ENCODE measurements at regions not wholly inside any gene's neighbourhood (a gene's known extent, or its start where the extent isn't known, plus 50 kb on each side); places are given as distances from the start of the nearest gene placed in this dataset.
"Not testable (repeated sequence)": the region's sequence is repeated elsewhere in the genome, so short reads cannot be mapped to it uniquely, and the experiment has no call there.

DNA sequence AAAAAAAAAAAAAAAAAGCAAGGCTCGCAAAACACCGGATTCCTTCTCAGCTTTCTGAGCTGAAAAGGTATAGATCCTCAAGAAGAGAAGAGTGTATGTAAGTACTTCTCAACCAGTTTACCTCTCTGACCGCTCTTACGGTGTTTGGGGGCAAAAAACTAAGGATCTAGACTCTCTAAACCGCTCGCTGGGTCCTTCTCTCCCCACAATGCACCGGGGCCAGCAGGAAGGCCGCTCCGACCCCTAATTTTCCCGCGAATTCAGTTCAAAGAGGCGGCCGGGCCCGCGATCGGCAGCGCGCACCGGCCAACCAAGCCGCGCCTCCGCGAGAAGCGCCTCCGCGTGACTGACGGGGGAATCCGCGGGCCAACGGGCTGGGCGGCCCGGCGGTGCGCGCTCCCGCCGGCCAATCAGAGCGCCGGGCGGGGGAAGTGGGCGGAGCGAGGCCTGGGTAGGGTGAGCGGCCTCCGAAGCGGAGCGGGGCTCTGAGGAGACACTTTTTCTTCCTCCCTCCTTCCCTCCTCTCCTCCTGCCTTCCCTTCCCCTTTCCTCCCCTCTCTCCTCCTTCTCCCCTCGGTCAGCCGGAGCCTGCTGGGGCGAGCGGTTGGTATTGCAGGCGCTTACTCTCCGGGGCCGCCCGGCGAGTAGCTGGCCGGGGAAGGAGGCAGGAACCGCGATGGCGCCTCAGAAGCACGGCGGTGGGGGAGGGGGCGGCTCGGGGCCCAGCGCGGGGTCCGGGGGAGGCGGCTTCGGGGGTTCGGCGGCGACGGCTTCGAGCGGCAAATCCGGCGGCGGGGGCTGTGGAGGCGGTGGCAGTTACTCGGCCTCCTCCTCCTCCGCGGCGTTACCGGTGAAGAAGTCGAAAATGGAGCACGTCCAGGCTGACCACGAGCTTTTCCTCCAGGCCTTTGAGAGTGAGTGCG is 93.0 kb downstream of the CRLF3 start:
- Histone ChIP-seq H3K4me3 (peak overlapping the region; percentile 80), H3K27ac (peak overlapping the region; percentile 80 to 96)
- peak; percentile 81 for DNase-seq (ENCODE audit: low spot score)

DNA sequence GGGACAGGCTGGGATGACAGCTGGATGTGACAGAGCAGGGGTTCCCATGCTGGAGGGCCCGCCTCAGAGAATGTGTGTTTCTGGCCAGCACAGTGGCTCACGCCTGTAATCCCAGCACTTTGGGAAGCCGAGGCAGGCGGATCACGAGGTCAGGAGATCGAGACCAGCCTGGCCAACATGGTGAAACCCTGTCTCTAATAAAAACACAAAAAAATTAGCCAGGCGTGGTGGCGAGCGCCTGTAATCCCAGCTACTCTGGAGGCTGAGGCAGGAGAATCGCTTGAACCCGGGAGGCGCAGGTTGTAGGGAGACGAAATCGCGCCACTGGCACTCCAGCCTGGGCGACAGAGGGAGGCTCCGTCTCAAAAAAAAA is 93.7 kb downstream of the CRLF3 start:
- DNase-seq (ENCODE audit: low spot score): not testable (repeated sequence)
- peak overlapping the region in 1 of 2 donors; percentile 96 for H3K27ac ChIP-seq
- H3K4me3 ChIP-seq: peak overlapping the region; percentile 80

DNA sequence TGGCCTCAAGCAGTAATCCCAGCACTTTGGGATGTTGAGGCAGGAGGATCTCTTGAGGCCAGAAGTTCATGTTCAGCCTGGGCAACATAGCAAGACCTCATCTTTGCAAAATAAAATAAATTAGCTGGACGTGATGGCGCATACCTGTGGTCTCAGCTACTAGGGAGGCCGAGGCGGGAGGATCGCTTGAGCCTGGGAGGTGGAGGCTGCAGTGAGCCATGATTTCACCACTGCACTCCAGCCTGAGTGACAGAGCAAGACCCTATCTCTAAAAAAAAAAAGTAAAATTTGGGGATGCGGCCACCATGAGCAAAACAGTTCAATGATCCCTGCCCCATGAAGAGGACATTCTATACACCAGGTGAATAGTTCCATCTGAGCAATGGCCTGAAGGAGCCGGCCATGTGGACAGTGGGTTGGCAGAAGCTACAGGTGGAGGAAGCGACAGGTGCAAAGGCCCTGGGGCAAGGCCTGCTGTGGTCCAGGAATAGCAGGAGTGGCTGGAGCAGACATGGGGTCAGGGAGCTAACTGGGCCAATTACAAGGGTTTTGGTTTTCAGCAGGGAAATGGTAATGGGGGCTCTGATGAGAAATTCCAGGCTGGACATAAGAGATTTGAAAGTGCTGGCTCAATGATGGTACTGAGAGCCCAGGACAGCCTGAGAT is 94.2 kb downstream of the CRLF3 start:
- not testable (repeated sequence) for DNase-seq (ENCODE audit: low spot score); H3K27ac ChIP-seq; H3K4me3 ChIP-seq

DNA sequence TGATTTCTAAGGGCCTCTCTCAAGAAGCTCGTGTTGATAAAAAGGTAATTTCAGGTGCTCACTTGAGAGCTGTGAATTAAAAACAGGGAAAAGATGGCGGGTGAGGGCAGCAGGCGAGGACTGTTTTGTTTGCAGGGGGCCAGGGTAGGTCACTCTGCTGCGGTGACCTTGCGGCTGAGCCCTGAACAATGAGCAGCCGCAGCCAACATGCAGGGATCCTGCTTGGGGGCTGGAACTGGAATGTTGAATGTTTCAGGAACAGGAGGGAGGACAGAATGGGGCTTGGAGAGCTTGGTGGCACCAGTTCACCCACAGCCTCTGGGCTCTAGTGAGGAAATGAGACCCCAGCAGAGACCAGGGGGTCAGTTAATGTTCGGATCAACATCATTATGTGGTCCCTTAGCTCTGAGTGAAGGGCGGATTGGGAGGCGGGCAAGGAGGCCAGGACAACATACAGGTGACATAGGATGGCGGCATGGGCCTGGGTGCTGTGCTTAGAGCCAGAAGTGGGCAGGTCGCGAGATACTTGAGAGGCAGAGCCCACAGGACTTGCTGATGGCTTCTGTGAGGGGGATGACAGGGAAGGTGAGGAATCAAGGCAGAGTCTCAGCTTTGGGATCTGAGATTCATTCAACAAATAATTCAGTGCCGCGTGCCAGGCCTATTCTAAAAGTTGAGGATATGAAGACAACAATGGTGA is 94.9 kb downstream of the CRLF3 start:
- H3K4me3 ChIP-seq; H3K27ac ChIP-seq; DNase-seq (ENCODE audit: low spot score): not testable (repeated sequence)

DNA sequence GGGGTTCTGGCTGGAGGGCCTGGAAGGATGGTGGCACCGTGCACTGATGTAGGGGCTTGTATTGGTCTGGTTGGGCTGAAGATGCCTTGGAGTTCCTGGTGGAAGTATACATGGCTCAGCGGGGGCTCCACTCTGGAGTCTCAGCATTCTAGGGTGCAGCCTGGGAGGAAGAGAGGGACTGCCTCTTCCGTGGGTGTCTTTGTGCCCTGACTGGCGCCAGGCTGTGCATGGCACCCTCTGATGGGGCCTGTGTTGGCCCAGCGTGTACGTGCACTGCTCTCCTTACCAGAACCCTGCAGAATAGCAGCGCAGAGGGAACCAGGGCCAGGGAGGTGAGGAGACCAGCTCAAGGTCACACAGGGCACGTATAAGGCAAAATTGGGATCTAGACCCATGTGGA is 97.0 kb downstream of the CRLF3 start:
- DNase-seq (ENCODE audit: low spot score); H3K27ac ChIP-seq; H3K4me3 ChIP-seq: not testable (repeated sequence)

DNA sequence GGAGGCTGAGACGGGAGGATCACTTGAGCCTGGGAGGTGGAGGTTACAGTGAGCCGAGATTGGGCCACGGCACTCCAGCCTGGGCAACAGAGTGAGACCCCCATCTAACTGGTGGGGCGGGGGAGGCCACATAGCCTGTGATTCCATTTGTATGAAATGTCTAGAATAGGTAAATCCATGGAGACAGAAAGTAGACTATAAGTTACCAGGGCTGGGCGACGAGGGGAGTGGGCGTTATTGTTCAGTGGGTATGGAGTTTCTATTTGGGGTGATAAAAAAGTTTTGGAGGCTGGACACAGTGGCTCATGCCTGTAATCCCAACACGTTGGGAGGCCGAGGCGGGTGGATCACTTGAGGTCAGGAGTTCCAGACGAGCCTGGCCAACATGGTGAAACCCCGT is 97.8 kb downstream of the CRLF3 start:
- not testable (repeated sequence) for DNase-seq (ENCODE audit: low spot score); H3K4me3 ChIP-seq; H3K27ac ChIP-seq

DNA sequence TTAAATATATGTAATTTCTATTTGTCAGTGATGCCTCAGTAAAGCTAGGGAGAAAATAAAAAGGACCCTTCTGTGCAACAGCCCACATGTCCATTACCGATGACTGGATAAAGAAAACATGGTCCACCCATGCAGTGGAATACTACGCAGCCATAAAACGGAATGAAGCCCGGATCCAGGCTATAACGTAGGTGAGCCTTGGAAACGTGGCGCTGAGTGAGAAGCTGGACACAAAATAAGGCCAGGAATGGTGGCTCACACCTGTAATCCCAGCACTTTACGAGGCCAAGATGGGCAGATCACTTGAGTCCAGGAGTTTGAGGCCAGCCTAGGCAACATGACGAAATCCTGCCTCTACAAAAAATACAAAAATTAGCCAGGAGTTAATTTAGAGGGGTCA is 98.2 kb downstream of the CRLF3 start:
- not testable (repeated sequence) for H3K4me3 ChIP-seq; DNase-seq (ENCODE audit: low spot score); H3K27ac ChIP-seq

DNA sequence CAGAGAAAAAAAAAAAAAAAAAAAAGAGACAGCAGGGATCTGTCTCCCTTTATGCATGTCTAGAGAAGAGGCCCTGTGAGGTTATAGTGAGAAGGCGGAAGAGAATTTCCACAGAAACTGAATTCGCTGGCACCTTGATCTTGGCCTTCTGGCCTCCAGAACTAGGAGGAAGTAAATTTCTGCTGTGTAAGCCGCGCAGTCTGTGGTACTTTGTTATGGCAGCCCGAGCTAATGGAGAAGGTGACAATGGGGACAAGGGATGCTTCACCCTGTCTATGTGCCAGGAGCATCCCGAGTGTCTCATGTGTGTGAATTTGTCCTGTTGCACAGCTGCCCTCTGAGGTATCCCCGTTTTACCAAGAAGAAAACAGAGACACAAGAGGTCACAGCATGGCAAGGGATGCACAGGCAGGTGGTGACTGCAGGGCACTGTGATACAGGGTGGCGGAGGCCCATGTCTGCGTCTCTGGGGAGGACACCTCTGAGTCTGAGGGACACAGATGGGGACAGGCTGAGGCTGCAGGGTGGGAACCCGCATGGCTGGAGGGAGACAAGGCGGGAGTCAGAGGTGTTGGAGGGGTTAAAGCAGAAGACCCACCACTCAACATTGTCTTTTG is 100.3 kb downstream of the CRLF3 start:
- H3K4me3 ChIP-seq; H3K27ac ChIP-seq; DNase-seq (ENCODE audit: low spot score): not testable (repeated sequence)

DNA sequence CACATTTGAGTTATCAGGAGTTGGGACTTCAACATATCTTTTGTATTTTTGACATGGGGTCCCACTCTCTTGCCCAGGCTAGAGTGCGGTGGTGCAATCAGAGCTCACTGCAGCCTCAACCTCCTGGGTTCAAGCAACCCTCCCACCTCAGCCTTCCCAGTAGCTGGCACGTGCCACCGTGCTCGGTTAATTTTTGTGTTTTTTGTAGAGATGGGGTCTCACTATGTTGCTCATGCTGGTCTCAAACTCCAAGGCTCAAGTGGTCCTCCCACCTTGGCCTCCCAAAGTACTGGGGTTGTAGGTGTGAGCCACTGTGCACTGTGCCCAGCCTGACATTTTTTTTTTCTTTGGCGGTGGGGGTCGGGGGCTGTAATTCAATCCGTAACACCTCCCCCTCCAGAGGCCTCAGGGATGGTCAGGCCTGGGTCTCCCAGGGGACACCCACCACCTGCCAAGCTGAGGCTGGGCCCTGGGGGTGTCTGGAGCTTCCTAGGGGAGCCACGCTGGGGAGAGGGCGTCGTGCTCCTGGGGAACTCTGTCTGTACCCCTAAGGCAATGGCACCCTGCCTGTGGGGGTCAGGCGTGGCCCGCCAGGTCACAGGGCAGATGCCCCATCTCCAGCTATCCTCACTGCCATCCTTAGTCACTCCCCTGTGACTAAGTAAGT is 102.2 kb downstream of the CRLF3 start:
- not testable (repeated sequence) for H3K27ac ChIP-seq; DNase-seq (ENCODE audit: low spot score); H3K4me3 ChIP-seq

DNA sequence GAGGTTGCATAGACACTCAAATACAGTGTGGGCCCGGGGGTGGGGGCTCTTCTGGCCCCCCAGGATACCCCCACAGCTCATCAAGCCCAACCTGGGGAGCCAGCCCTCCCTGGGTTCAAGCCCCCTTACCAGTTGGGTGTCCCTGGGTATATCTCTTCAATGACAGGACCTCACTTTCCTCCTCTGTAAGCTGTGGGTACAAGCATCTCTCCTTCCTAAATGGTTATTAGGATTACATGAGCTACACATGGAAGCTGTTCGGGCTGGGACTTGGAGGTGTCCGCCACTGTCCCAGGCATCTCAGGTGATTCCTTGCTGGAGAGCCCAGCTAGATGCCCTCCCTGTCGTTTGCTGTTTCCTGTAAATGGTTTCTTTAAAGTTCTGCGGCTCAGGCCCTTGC is 103.5 kb downstream of the CRLF3 start:
- H3K27ac ChIP-seq; H3K4me3 ChIP-seq; DNase-seq (ENCODE audit: low spot score): not testable (repeated sequence)

DNA sequence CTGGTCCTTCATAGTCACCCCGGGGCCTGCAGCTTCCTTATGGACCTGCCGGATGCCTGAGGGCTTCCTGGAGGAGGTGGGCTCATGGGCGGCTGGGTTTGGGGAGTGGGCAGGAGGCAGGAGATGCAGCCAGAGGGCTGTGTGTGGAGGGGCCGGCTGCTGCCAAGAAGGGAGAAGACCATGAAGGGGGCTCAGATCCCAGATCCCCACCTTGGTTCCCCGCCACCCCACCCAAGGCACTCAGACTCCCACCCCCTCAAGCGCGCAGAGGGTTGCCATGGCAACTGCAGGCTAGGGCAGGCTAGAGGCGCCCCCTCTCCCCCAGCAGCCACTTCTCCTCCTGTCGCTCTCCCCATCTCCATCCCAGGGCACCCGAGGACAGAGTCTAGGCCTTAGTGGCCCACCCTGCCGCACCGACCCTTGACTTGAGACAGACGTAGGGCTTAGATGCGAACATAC is 104.5 kb downstream of the CRLF3 start:
- no peak overlapping the region for H3K27ac ChIP-seq
- TF ChIP-seq, protein P1, sequence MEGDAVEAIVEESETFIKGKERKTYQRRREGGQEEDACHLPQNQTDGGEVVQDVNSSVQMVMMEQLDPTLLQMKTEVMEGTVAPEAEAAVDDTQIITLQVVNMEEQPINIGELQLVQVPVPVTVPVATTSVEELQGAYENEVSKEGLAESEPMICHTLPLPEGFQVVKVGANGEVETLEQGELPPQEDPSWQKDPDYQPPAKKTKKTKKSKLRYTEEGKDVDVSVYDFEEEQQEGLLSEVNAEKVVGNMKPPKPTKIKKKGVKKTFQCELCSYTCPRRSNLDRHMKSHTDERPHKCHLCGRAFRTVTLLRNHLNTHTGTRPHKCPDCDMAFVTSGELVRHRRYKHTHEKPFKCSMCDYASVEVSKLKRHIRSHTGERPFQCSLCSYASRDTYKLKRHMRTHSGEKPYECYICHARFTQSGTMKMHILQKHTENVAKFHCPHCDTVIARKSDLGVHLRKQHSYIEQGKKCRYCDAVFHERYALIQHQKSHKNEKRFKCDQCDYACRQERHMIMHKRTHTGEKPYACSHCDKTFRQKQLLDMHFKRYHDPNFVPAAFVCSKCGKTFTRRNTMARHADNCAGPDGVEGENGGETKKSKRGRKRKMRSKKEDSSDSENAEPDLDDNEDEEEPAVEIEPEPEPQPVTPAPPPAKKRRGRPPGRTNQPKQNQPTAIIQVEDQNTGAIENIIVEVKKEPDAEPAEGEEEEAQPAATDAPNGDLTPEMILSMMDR (IDR thresholded peaks at IDR 0.05): no peak
- no peak overlapping the region for H3K4me3 ChIP-seq
- DNase-seq (ENCODE audit: low spot score): no peak
